Ascending aorta (tissue), 2 donors: ENCODE measurements at regions not wholly inside any gene's neighbourhood (a gene's known extent, or its start where the extent isn't known, plus 50 kb on each side); places are given as distances from the start of the nearest gene placed in this dataset.
A peak's percentile ranks its signal among the peaks of the same experiment; 100 is the strongest.
"Not testable (repeated sequence)": the region's sequence is repeated elsewhere in the genome, so short reads cannot be mapped to it uniquely, and the experiment has no call there.

Experiments used
- DNase-seq, 2 donors: peaks; one replicate each; pipeline ENCODE4 v3.0.0-alpha.2; 2019; ENCODE audit warnings: low spot score in 2 of 2
- H3K27ac ChIP-seq, 2 donors: fragments of 200-600 bp; sonication (generic); one replicate each; pipeline ENCODE4 v1.5.1; 2016 to 2017; ENCODE audit warnings: mild to moderate bottlenecking in 1 of 2
- H3K27me3 ChIP-seq: fragments of 200-600 bp; sonication (generic); one replicate; pipeline ENCODE4 v1.5.1; 2017
- H3K36me3 ChIP-seq, 2 donors: fragments of 200-600 bp; sonication (generic); one replicate each; pipeline ENCODE4 v1.5.1; 2016
- H3K4me1 ChIP-seq, 2 donors: fragments of 200-600 bp; sonication (generic); one replicate each; pipeline ENCODE4 v1.5.1; 2016 to 2017; ENCODE audit warnings: mild to moderate bottlenecking in 1 of 2
- H3K4me3 ChIP-seq, 2 donors: fragments of 200-600 bp; sonication (generic); one replicate each; pipeline ENCODE4 v1.5.1; 2016 to 2017; ENCODE audit warnings: mild to moderate bottlenecking in 1 of 2
- H3K9me3 ChIP-seq, 2 donors: fragments of 200-600 bp; sonication (generic); one replicate each; pipeline ENCODE4 v1.5.1; 2016
- CTCF ChIP-seq, 3 experiments: fragments of 200-600 bp in 2 of 3; fragments of 450-650 bp in 1 of 3; sonication (generic) in 2 of 3; IDR thresholded peaks; one replicate each; pipeline ENCODE4 v1.5.1; 2016 to 2019; ENCODE audit warnings: antibody characterized with exemption in 3 of 3, mild to moderate bottlenecking in 1 of 3, moderate library complexity in 1 of 3
- intact Hi-C: fragments of 100-400 bp; cut with DNase I; formaldehyde crosslinking; loops from one replicate; pipeline ENCODE4 v1.15.1; 2023

- Histone ChIP-seq H3K27ac (peak overlapping the region; percentile 50 to 61), H3K4me3 (no peak overlapping the region), H3K4me1 (peaks cover 5 to 53% of the 10 kb centered on the region in 2 donors), H3K36me3 (no peaks in the 10 kb centered on the region), H3K27me3 (no peaks in the 10 kb centered on the region), H3K9me3 (no peaks in the 10 kb centered on the region)
- DNase-seq: no peak
- TF ChIP-seq CTCF (IDR thresholded peaks at IDR 0.05): no peak
- intact Hi-C loops: loop anchor here (2.0 kb wide), 1 partner anchor 14 kb away; no protein-coding TSS in a partner anchor
Measured at GRCh38 chr15:67928666-67929065, 88.8 kb upstream of the RNU6-1 start.

GRCh38 chr15:67930720-67931119 is 90.9 kb upstream of the RNU6-1 start:
- Histone ChIP-seq H3K4me1 (peaks cover 0 to 35% of the 10 kb centered on the region in 2 donors), H3K27ac (peak overlapping the region; percentile 31 to 47), H3K36me3 (no peaks in the 10 kb centered on the region), H3K4me3 (no peak overlapping the region), H3K9me3 (no peaks in the 10 kb centered on the region), H3K27me3 (no peaks in the 10 kb centered on the region)
- no peak for DNase-seq
- no peak for TF ChIP-seq CTCF (IDR thresholded peaks at IDR 0.05)
- intact Hi-C loops: no loop called here

GRCh38 chr15:67931861-67932260 is 92.0 kb upstream of the RNU6-1 start:
- intact Hi-C loops: no loop called here
- no peaks in the 10 kb centered on the region for H3K36me3 ChIP-seq
- no peaks in the 10 kb centered on the region for H3K9me3 ChIP-seq
- peak overlapping the region; percentile 31 to 48 for H3K27ac ChIP-seq
- H3K27me3 ChIP-seq: no peaks in the 10 kb centered on the region
- no peak overlapping the region for H3K4me3 ChIP-seq
- no peak for DNase-seq
- peaks cover 0 to 31% of the 10 kb centered on the region in 2 donors for H3K4me1 ChIP-seq
- no peak for TF ChIP-seq CTCF (IDR thresholded peaks at IDR 0.05)

GRCh38 chr15:67934126-67934525 is 94.3 kb upstream of the RNU6-1 start:
- DNase-seq, H3K9me3 ChIP-seq, H3K27me3 ChIP-seq, H3K27ac ChIP-seq, H3K36me3 ChIP-seq, H3K4me3 ChIP-seq, intact Hi-C loops: not testable (repeated sequence)
- H3K4me1 ChIP-seq: peaks cover 0 to 12% of the 10 kb centered on the region in 2 donors

GRCh38 chr15:67935244-67935643 is 95.4 kb upstream of the RNU6-1 start:
- H3K27ac ChIP-seq: peak overlapping the region in 1 of 2 donors; percentile 3
- H3K4me1 ChIP-seq: peaks cover 0 to 10% of the 10 kb centered on the region in 2 donors
- no peak overlapping the region for H3K4me3 ChIP-seq
- TF ChIP-seq CTCF (IDR thresholded peaks at IDR 0.05): no peak
- intact Hi-C loops: no loop called here
- no peaks in the 10 kb centered on the region for H3K36me3 ChIP-seq
- no peaks in the 10 kb centered on the region for H3K27me3 ChIP-seq
- no peaks in the 10 kb centered on the region for H3K9me3 ChIP-seq
- DNase-seq: no peak

DNA sequence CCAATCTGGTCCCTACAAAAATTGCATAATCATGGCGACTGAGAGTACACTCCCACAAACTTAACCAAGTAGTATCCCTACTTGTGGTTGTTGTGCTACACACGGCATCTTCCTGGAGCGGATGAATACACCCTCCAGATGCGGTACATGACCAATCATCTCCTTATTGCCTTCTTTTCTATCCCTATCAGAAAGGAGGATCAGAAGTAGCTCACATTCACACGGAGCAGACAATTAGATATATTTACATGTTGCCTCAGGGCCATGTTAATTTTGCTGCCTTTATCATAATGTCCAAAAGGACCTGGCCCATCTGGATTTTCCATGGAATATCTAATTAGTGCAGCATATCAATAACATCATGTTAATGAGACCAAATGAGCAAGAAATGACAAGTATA is 96.4 kb upstream of the RNU6-1 start:
- Histone ChIP-seq H3K36me3 (no peaks in the 10 kb centered on the region), H3K27ac (no peak overlapping the region), H3K9me3 (no peaks in the 10 kb centered on the region), H3K4me1 (peaks cover 0 to under 1% of the 10 kb centered on the region in 2 donors), H3K27me3 (no peaks in the 10 kb centered on the region), H3K4me3 (no peak overlapping the region)
- TF ChIP-seq CTCF (IDR thresholded peaks at IDR 0.05): no peak
- intact Hi-C loops: no loop called here
- DNase-seq: no peak
